IMR-90 (cell line): ENCODE measurements at regions not wholly inside any gene's neighbourhood (a gene's known extent, or its start where the extent isn't known, plus 50 kb on each side); places are given as distances from the start of the nearest gene placed in this dataset.
"Not testable (repeated sequence)": the region's sequence is repeated elsewhere in the genome, so short reads cannot be mapped to it uniquely, and the experiment has no call there.

ENCODE experiments used
- ATAC-seq: fragments of 200-7000 bp; cut with Tn5 transposase; 2 replicates; pipeline ENCODE4 v1.9.1; 2020; ENCODE audit warnings: low read depth, mild to moderate bottlenecking, moderate library complexity
- BruUV-seq: library from RNA; stranded (reverse); fragments of 400-500 nt; replicated peaks from 2 replicates; lab custom pipeline; 2021; lab: Mats Ljungman, UMichigan
- CTCF ChIA-PET: fragments of 300-600 bp; formaldehyde crosslinking; extraction: SDS; loops from one replicate; lab custom pipeline; 2021; ENCODE audit warnings: antibody characterized with exemption; lab: Yijun Ruan, JAX
- POLR2A ChIA-PET: fragments of 300-600 bp; sonication (Branson Sonifier 250); formaldehyde crosslinking; loops from one replicate; lab custom pipeline; 2022; ENCODE audit warnings: antibody characterized with exemption; ENCODE audit not compliant: unreplicated experiment; lab: Charles Lee
- DNase-seq: peaks from one replicate; pipeline ENCODE4 v3.0.0; 2013
- H2AFZ ChIP-seq: replicated peaks from 2 replicates; pipeline ENCODE3; 2013; ENCODE audit warnings: low read length, mild to moderate bottlenecking; ENCODE audit not compliant: poor library complexity
- H2AK5ac ChIP-seq: 2 replicates; pipeline ENCODE4 v1.6.1; 2013; ENCODE audit warnings: low read depth, low read length, inconsistent platforms
- H2AK9ac ChIP-seq: replicated peaks from 2 replicates; pipeline ENCODE3; 2013; ENCODE audit warnings: mild to moderate bottlenecking, low read depth, low read length, moderate library complexity; ENCODE audit not compliant: poor library complexity
- H2BK120ac ChIP-seq: 2 replicates; pipeline ENCODE4 v1.6.1; 2013; ENCODE audit warnings: low read depth, low read length, inconsistent platforms
- H2BK15ac ChIP-seq: 3 replicates; pipeline ENCODE4 v1.6.1; 2013; ENCODE audit warnings: low read depth, low read length, inconsistent platforms
- H2BK20ac ChIP-seq: 2 replicates; pipeline ENCODE4 v1.6.1; 2013; ENCODE audit warnings: low read depth, mild to moderate bottlenecking, inconsistent platforms, low read length, moderate library complexity
- H2BK5ac ChIP-seq: 2 replicates; pipeline ENCODE4 v1.6.1; 2013; ENCODE audit warnings: mild to moderate bottlenecking, low read depth, low read length, inconsistent platforms; ENCODE audit not compliant: poor library complexity, severe bottlenecking
- H3K14ac ChIP-seq: replicated peaks from 2 replicates; pipeline ENCODE4 v1.6.1; 2013; ENCODE audit warnings: low read depth, low read length, inconsistent platforms
- H3K18ac ChIP-seq: 2 replicates; pipeline ENCODE4 v1.6.1; 2013; ENCODE audit warnings: low read depth, low read length, control low read depth
- H3K23ac ChIP-seq: 2 replicates; pipeline ENCODE4 v1.6.1; 2013; ENCODE audit warnings: low read depth, low read length, inconsistent platforms
- H3K27ac ChIP-seq: 2 replicates; pipeline ENCODE4 v1.5.1; 2013; ENCODE audit warnings: mild to moderate bottlenecking, control low read depth, low read length; ENCODE audit not compliant: insufficient read depth
- H3K27me3 ChIP-seq: 2 replicates; pipeline ENCODE4 v1.6.1; 2013; ENCODE audit warnings: low read length; ENCODE audit not compliant: control insufficient read depth, insufficient read depth
- H3K36me3 ChIP-seq: 2 replicates; pipeline ENCODE4 v1.6.1; 2013; ENCODE audit warnings: low read length, mixed read lengths; ENCODE audit not compliant: control insufficient read depth, insufficient read depth
- H3K4ac ChIP-seq: 2 replicates; pipeline ENCODE4 v1.6.1; 2013; ENCODE audit warnings: low read depth, low read length, inconsistent platforms
- H3K4me1 ChIP-seq: 2 replicates; pipeline ENCODE4 v1.6.1; 2013; ENCODE audit warnings: low read length, mixed read lengths; ENCODE audit not compliant: control insufficient read depth, insufficient read depth
- H3K4me2 ChIP-seq: 2 replicates; pipeline ENCODE4 v1.6.1; 2013; ENCODE audit warnings: low read depth, mild to moderate bottlenecking, control low read depth, low read length, moderate library complexity
- H3K4me3 ChIP-seq: 2 replicates; pipeline ENCODE4 v1.5.1; 2013; ENCODE audit warnings: low read depth, mild to moderate bottlenecking, control low read depth, low read length, moderate library complexity; ENCODE audit not compliant: insufficient read depth
- H3K56ac ChIP-seq: 2 replicates; pipeline ENCODE4 v1.6.1; 2013; ENCODE audit warnings: low read length, inconsistent platforms; ENCODE audit not compliant: insufficient read depth; ENCODE audit errors: extremely low read depth
- H3K79me1 ChIP-seq, 2 experiments: 2 replicates each; pipeline ENCODE4 v1.6.1; 2013; ENCODE audit warnings: low read length in 2 of 2, inconsistent platforms in 1 of 2, low read depth in 1 of 2
- H3K9ac ChIP-seq: 2 replicates; pipeline ENCODE4 v1.6.1; 2013; ENCODE audit warnings: low read depth, low read length, control low read depth
- H3K9me1 ChIP-seq: 2 replicates; pipeline ENCODE4 v1.6.1; 2013; ENCODE audit warnings: low read length, inconsistent platforms; ENCODE audit not compliant: insufficient read depth
- H3K9me3 ChIP-seq: 2 replicates; pipeline ENCODE4 v1.6.1; 2013; ENCODE audit warnings: low read length; ENCODE audit not compliant: control insufficient read depth, insufficient read depth
- H4K20me1 ChIP-seq: 2 replicates; pipeline ENCODE4 v1.6.1; 2013; ENCODE audit warnings: low read length, inconsistent platforms; ENCODE audit not compliant: insufficient read depth
- H4K5ac ChIP-seq: 2 replicates; pipeline ENCODE4 v1.6.1; 2013; ENCODE audit warnings: mild to moderate bottlenecking, low read depth, low read length, control low read depth
- H4K8ac ChIP-seq, 2 experiments: 2 replicates each; pipeline ENCODE4 v1.6.1; 2013; ENCODE audit warnings: low read depth in 2 of 2, low read length in 2 of 2, control low read depth in 1 of 2, inconsistent platforms in 1 of 2
- H4K91ac ChIP-seq: 2 replicates; pipeline ENCODE4 v1.6.1; 2013; ENCODE audit warnings: low read depth, low read length, inconsistent platforms; ENCODE audit not compliant: insufficient read depth
- WGBS, 2 experiments: methylation state at CpG; one replicate each; pipeline versions ENCODE4 v1.1.5 to v1.1.7; 2013; ENCODE audit warnings: missing lambda C conversion rate in 2 of 2; ENCODE audit not compliant: insufficient read length in 1 of 2; ENCODE audit errors: extremely low coverage in 2 of 2; 5-methylcytosine and 5-hydroxymethylcytosine counted together
- dilution Hi-C: fragments of 300-500 bp; cut with HindIII; formaldehyde crosslinking; loops from one replicate; pipeline ENCODE4 v1.14.3; 2018; ENCODE audit warnings: low sequenced_read_pairs; ENCODE audit not compliant: unreplicated experiment
- in situ Hi-C: fragments of 300-500 bp; cut with MboI; formaldehyde crosslinking; loops from 3 replicates; pipeline ENCODE4 v1.14.3; 2019; ENCODE audit warnings: low sequenced_read_pairs, inconsistent platforms, mixed read lengths
- intact Hi-C: fragments of 100-400 bp; cut with micrococcal nuclease; formaldehyde crosslinking; loops from 2 replicates; pipeline ENCODE4 v1.10.0; 2022

DNA sequence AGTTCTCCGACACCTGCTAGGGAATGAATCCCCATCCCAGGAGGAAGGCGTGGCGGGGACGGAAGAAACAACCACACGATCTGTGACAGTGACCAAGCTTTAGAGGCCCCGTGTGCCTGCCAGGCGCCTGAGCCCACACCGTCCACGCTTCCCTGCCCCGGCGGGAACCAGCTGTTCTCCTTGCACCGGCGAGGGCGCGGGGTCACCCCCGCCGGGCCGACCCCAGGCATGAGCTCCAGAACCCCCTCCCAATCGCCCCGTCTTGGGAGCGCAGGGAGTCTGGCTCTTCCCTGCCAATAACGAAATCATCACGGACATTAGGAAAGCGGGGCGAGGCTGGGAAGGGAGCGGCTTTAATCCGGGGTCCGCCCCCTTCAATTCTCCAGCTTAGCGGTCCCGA is 133.3 kb downstream of the POTEG start:
- ATAC-seq, H3K27ac ChIP-seq, H3K4me2 ChIP-seq, intact Hi-C loops, H2BK20ac ChIP-seq, H3K27me3 ChIP-seq, H3K18ac ChIP-seq, H3K9ac ChIP-seq, H2BK5ac ChIP-seq, DNase-seq, dilution Hi-C loops, H3K4ac ChIP-seq, H3K9me3 ChIP-seq, H4K5ac ChIP-seq, H2AK5ac ChIP-seq, POLR2A ChIA-PET, H3K56ac ChIP-seq, H2BK120ac ChIP-seq, H2BK15ac ChIP-seq, H2AFZ ChIP-seq, H3K4me3 ChIP-seq, CTCF ChIA-PET, H4K8ac ChIP-seq, H4K91ac ChIP-seq, H3K79me1 ChIP-seq, H3K36me3 ChIP-seq, in situ Hi-C loops, H3K4me1 ChIP-seq, BruUV-seq, H2AK9ac ChIP-seq, H3K23ac ChIP-seq, H3K9me1 ChIP-seq, H4K20me1 ChIP-seq, H3K14ac ChIP-seq: not testable (repeated sequence)
- WGBS, 2 experiments: 81% methylated on average over 6 of the region's 30 CpGs; no CpG with 5 or more reads in 1 of the 2 experiments

DNA sequence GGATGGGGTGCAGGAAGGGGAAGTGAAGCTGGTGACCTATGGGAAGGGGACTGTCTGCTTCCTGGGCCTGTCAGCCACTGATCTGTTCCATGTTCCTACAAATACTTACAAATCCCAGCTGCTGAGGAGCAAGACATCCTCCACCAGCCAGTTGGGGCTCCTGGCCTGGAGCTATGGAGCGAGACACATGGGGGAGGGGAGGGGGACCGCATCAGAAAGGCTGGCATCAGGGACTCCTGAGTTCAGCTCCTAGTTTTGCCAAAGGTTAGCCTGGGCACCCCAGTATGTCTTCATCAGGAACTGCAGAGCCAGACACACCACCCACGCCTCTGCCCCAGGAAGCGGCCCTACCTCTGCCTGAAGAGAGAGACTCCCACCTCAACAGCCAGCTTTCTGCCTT is 130.3 kb downstream of the POTEG start:
- H4K91ac ChIP-seq, DNase-seq, H3K4me1 ChIP-seq, H3K4me2 ChIP-seq, H3K9me3 ChIP-seq, H3K4me3 ChIP-seq, H2BK120ac ChIP-seq, H3K23ac ChIP-seq, BruUV-seq, H2BK15ac ChIP-seq, CTCF ChIA-PET, H3K36me3 ChIP-seq, H3K27ac ChIP-seq, H3K56ac ChIP-seq, H3K18ac ChIP-seq, H2BK20ac ChIP-seq, H2AFZ ChIP-seq, POLR2A ChIA-PET, H4K20me1 ChIP-seq, H2AK5ac ChIP-seq, H3K79me1 ChIP-seq, H3K27me3 ChIP-seq, H2BK5ac ChIP-seq, H2AK9ac ChIP-seq, H3K9me1 ChIP-seq, H3K14ac ChIP-seq, H4K5ac ChIP-seq, dilution Hi-C loops, intact Hi-C loops, in situ Hi-C loops, H3K4ac ChIP-seq, H3K9ac ChIP-seq, H4K8ac ChIP-seq, ATAC-seq: not testable (repeated sequence)
- no CpG with 5 or more reads among the region's 4 CpGs for WGBS, 2 experiments
